Lower leg skin (tissue), 4 donors: ENCODE measurements at regions not wholly inside any gene's neighbourhood (a gene's known extent, or its start where the extent isn't known, plus 50 kb on each side); places are given as distances from the start of the nearest gene placed in this dataset.

Experiments used
- DNase-seq, 2 donors: peaks; one replicate each; pipeline ENCODE4 v3.0.0-alpha.2; 2019; ENCODE audit warnings: low spot score in 2 of 2
- H3K4me3 ChIP-seq: fragments of 200-600 bp; sonication (generic); 2 replicates; pipeline ENCODE4 v1.5.1; 2017; ENCODE audit warnings: mild to moderate bottlenecking, low read depth; ENCODE audit not compliant: poor library complexity, severe bottlenecking
- POLR2A ChIP-seq, 2 donors: fragments of 450-650 bp; IDR thresholded peaks; one replicate each; pipeline ENCODE4 v1.6.1; 2016 to 2017; ENCODE audit warnings: antibody characterized with exemption in 2 of 2, mild to moderate bottlenecking in 1 of 2, moderate library complexity in 1 of 2
- WGBS, 2 donors: methylation state at CpG; one replicate each; pipeline ENCODE4 v1.1.5; 2018; 5-methylcytosine and 5-hydroxymethylcytosine counted together
- intact Hi-C: fragments of 100-400 bp; cut with DNase I; formaldehyde crosslinking; loops from one replicate; pipeline ENCODE4 v1.15.0; 2023; ENCODE audit warnings: low total_unique reads
- TF ChIP-seq, protein P1 (sequence below), 3 donors: fragments of 450-650 bp; IDR thresholded peaks; one replicate each; pipeline ENCODE4 v1.5.1; 2016; ENCODE audit warnings: antibody characterized with exemption in 3 of 3, mild to moderate bottlenecking in 3 of 3, moderate library complexity in 2 of 3

DNA sequence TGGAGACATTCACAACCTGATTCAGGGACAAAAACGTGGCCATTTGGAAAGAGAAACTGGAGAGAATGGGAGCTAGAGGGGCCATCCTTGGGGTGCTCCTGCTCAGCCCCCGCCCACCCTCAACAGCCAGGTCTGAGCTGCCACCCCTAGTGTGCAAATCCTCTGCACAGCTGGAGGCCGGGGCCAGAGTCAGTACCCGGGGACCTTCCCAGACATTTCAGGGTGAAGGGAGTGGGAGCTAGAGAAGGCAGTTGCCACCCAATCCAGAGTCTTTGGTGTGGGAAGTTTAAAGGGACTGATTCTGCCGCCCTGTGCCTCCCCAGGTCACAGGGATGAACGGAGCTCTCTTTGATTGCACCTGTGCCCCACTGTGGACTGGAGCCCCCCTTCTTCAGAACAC is 397.4 kb downstream of the MATN1 start:
- DNase-seq, result peak in 1 of 2 donors; percentile 60
- intact Hi-C loops, result no loop called here
- H3K4me3 ChIP-seq, result no peak overlapping the region
- 71 to 77% methylated on average over 6 of the region's 6 CpGs for WGBS, 2 donors
- TF ChIP-seq, protein P1, sequence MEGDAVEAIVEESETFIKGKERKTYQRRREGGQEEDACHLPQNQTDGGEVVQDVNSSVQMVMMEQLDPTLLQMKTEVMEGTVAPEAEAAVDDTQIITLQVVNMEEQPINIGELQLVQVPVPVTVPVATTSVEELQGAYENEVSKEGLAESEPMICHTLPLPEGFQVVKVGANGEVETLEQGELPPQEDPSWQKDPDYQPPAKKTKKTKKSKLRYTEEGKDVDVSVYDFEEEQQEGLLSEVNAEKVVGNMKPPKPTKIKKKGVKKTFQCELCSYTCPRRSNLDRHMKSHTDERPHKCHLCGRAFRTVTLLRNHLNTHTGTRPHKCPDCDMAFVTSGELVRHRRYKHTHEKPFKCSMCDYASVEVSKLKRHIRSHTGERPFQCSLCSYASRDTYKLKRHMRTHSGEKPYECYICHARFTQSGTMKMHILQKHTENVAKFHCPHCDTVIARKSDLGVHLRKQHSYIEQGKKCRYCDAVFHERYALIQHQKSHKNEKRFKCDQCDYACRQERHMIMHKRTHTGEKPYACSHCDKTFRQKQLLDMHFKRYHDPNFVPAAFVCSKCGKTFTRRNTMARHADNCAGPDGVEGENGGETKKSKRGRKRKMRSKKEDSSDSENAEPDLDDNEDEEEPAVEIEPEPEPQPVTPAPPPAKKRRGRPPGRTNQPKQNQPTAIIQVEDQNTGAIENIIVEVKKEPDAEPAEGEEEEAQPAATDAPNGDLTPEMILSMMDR (IDR thresholded peaks at IDR 0.05), result no peak
- TF ChIP-seq POLR2A (IDR thresholded peaks at IDR 0.05), result no peak

DNA sequence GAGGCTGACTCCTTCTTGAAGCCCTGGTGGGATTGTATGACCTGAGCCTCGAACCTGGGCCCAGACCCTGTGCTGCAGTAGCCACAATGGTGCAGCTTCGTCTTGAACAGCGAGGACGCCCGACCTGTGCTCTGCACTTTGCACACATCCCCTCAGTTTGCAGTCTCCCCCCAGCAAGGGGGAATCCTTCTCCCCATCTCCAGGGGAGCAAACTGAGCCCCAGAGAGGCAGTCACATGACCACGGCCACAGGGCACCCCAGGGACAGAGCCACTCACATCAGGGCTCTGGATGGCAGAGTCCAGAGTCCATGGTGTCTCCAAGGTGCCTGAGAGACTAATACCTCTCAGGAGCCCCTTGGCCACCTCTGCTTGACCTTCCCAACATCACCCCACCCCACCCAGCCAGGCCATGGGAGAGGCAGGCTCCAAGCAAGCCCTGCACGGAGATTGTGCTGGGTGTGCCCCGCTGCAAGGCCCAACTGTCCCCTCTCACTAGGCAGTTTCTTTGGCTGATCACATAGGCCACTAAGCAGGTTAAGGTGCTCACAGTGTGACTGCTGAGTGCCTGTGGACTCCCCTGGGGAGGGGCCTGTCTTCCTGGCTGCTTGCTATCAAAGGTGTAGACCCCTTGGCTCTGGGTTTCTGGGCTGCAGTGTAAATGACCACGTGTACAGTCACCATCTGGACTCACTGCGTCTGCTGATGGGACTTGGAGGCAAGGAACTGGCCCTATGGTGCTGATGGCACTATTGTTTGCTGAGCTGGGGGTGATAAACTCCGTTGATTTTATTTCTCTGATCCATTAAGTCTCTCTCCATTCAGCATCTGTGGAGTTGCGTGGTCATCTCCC is 398.1 kb downstream of the MATN1 start:
- TF ChIP-seq, protein P1 (IDR thresholded peaks at IDR 0.05), result no peak
- TF ChIP-seq POLR2A (IDR thresholded peaks at IDR 0.05), result no peak
- H3K4me3 ChIP-seq, result no peak overlapping the region
- intact Hi-C loops, result no loop called here
- 86% methylated on average over 11 to 12 of the region's 12 CpGs for WGBS, 2 donors
- peak in 1 of 2 donors; percentile 69 for DNase-seq

DNA sequence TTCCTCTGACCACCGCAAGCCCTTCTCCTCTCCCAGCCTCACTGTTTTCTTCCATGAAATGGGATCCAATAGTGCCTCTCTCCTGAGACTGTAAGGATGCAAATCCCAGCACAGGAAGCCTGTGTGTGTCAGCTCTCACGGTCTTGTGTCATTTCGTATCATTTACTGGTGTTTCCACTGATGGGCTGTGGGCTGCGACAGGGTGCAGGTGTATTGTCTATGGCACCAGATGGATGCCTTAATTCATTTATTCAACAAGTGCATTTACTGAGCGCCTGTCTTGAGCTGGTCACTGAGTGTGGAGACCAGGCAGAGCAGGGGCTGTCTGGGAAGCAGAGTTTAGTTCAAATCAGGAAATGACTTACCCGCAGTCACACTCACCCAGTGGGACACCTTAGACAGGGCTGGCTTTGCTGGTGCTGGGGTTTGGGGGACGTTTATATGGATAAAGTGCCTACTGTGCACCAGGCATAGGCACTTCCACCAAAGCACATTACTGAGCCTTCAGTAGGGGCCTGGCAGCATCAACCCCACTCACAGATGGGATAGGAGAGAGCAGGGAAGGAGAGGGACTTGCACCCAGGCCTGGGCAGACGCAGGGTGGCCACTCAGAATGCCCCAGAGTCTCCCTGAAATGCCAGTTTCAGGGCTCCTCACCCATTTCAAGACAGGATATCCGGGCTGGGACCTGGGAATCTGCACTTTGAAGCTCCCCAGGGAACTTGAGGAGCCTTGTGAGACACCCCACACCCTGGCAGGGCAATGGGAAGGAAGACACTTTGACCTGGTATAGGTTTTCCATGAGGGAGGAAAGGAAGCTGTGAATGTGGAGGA is 398.9 kb downstream of the MATN1 start:
- intact Hi-C loops, result no loop called here
- 79 to 84% methylated on average over 9 of the region's 9 CpGs for WGBS, 2 donors
- TF ChIP-seq, protein P1 (IDR thresholded peaks at IDR 0.05), result no peak
- no peak for TF ChIP-seq POLR2A (IDR thresholded peaks at IDR 0.05)
- DNase-seq, result peak in 1 of 2 donors; percentile 52
- no peak overlapping the region for H3K4me3 ChIP-seq

DNA sequence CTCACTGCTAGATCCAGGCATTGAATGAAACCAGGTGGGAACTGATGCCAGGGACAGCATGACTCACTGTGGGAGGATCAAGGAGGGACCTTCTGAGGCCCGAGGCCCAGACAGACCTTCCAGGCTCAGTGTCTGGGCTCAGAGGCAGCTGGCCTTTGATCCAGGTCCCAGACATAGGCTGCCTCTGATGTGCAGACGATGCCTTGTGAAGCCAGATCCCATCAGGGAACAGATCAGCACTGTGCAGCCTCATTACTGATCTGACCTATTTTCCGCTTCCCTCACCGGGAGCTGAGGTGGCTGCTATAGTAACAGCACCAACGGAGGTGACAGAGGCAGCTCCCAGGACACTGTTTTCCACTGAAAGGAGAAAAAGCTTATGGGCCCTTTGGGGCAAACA is 399.5 kb downstream of the MATN1 start:
- intact Hi-C loops, result no loop called here
- no peak for TF ChIP-seq POLR2A (IDR thresholded peaks at IDR 0.05)
- TF ChIP-seq, protein P1 (IDR thresholded peaks at IDR 0.05), result no peak
- peak in 1 of 2 donors; percentile 43 for DNase-seq
- 20 to 38% methylated on average over 5 of the region's 5 CpGs for WGBS, 2 donors
- no peak overlapping the region for H3K4me3 ChIP-seq

DNA sequence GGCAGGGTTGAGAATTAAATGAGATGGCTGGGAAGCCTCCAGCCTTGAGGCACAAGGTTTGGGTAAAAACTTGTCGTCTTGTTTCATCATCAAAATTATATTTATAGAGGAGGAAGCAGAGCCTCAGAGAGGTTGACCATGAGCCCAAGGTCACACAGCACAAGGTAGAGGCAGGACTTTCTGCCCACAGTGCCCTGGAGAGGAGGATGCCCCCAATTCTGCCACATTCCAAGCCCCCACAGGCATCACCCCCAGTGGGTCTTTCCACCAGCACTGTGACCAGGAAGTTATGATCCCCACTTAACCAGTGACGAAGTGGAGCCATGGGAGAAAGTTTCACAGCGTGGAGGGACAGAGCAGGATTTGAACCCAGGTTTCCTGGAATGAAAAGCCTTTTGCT is 400.0 kb downstream of the MATN1 start:
- TF ChIP-seq POLR2A (IDR thresholded peaks at IDR 0.05), result no peak
- TF ChIP-seq, protein P1 (IDR thresholded peaks at IDR 0.05), result no peak
- H3K4me3 ChIP-seq, result no peak overlapping the region
- peak in 1 of 2 donors; percentile 14 for DNase-seq
- 80 to 82% methylated on average over 3 of the region's 3 CpGs for WGBS, 2 donors
- intact Hi-C loops, result no loop called here
